Tibial nerve (tissue), 4 donors: ENCODE measurements at regions not wholly inside any gene's neighbourhood (a gene's known extent, or its start where the extent isn't known, plus 50 kb on each side); places are given as distances from the start of the nearest gene placed in this dataset.

Source experiments
- DNase-seq, 2 donors: peaks; one replicate each; pipeline ENCODE4 v3.0.0-alpha.2; 2019; ENCODE audit warnings: low spot score in 2 of 2
- H3K27ac ChIP-seq, 4 donors: fragments of 200-600 bp; sonication (generic) in 3 of 4; one replicate each; pipeline ENCODE4 v1.5.1; 2017 to 2019; ENCODE audit warnings: mild to moderate bottlenecking in 1 of 4
- H3K27me3 ChIP-seq, 2 donors: fragments of 200-600 bp; sonication (generic) in 1 of 2; one replicate each; pipeline versions ENCODE4 v1.5.1 to v1.6.0; 2017 to 2019
- H3K36me3 ChIP-seq, 3 donors: fragments of 200-600 bp; sonication (generic); one replicate each; pipeline ENCODE4 v1.5.1; 2018 to 2019
- H3K4me1 ChIP-seq, 4 donors: fragments of 200-600 bp; sonication (generic) in 3 of 4; one replicate each; pipeline ENCODE4 v1.5.1; 2017 to 2019
- H3K4me3 ChIP-seq, 4 donors: fragments of 200-600 bp; sonication (generic) in 3 of 4; one replicate each; pipeline ENCODE4 v1.5.1; 2017 to 2019; ENCODE audit warnings: mild to moderate bottlenecking in 1 of 4, moderate library complexity in 1 of 4
- H3K9me3 ChIP-seq, 4 donors: fragments of 200-600 bp; sonication (generic) in 3 of 4; one replicate each; pipeline ENCODE4 v1.5.1; 2017 to 2019
- EP300 ChIP-seq, 2 donors: sonication (generic); formaldehyde crosslinking; IDR thresholded peaks; one replicate each; pipeline ENCODE4 v1.6.1; 2017; ENCODE audit warnings: antibody characterized with exemption in 2 of 2, mild to moderate bottlenecking in 1 of 2
- POLR2A ChIP-seq, 2 donors: fragments of 450-650 bp; IDR thresholded peaks; one replicate each; pipeline ENCODE4 v1.6.1; 2017; ENCODE audit warnings: antibody characterized with exemption in 2 of 2, mild to moderate bottlenecking in 2 of 2, moderate library complexity in 2 of 2
- WGBS, 2 donors: methylation state at CpG; one replicate each; pipeline ENCODE4 v1.1.5; 2018; 5-methylcytosine and 5-hydroxymethylcytosine counted together
- TF ChIP-seq, protein P1 (sequence below), 5 experiments: fragments of 200-600 bp in 3 of 5; fragments of 450-650 bp in 2 of 5; sonication (generic) in 3 of 5; IDR thresholded peaks; one replicate each; pipeline ENCODE4 v1.5.1; 2016 to 2019; ENCODE audit warnings: antibody characterized with exemption in 5 of 5, mild to moderate bottlenecking in 3 of 5, moderate library complexity in 2 of 5

DNA sequence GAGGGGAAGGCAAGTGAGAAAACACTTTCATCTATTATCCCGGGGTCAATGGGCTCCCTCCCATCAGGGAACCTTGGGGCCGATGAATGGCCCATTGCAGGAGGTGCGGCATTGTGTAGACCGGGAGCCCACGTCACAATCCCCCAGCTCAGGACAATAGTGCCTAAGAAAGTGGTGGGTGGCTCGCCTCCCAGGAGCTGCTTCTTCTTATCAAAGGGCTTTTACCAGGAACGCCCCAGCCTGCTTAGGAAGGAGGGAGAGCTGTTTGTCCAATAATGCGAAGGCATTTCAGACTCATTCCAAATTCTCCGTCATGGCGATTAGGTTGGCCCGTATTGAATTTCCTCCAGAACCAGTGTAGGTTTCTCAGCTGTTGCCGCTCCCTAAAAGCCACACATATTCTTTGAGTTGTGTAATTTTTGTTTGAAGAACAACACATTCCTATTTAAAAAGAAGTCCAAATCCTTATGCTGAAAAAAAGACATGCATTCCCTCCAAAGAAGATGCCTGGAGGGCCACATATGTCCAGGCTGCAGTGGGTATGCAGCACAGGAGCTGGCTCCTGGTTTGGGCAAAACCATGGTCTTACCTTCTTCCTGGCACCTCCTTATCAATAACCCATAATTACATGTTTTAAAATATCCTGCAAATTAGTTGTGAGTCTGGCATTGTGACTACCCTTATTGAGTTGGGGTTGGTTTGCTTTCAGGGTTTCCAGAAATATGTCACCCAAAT, 264.7 kb downstream of the MYCN start:
- H3K4me1 ChIP-seq: no peaks in the 10 kb centered on the region
- H3K4me3 ChIP-seq: no peak overlapping the region
- H3K27me3 ChIP-seq: no peaks in the 10 kb centered on the region
- no peak for DNase-seq
- peaks cover 0 to 12% (median 0%) of the 10 kb centered on the region in 4 donors for H3K9me3 ChIP-seq
- H3K27ac ChIP-seq: no peak overlapping the region
- no peaks in the 10 kb centered on the region for H3K36me3 ChIP-seq
- WGBS, 2 donors: 51 to 63% methylated on average over 10 to 12 of the region's 12 CpGs
- TF ChIP-seq POLR2A (IDR thresholded peaks at IDR 0.05): no peak
- no peak for TF ChIP-seq EP300 (IDR thresholded peaks at IDR 0.05)
- TF ChIP-seq, protein P1, sequence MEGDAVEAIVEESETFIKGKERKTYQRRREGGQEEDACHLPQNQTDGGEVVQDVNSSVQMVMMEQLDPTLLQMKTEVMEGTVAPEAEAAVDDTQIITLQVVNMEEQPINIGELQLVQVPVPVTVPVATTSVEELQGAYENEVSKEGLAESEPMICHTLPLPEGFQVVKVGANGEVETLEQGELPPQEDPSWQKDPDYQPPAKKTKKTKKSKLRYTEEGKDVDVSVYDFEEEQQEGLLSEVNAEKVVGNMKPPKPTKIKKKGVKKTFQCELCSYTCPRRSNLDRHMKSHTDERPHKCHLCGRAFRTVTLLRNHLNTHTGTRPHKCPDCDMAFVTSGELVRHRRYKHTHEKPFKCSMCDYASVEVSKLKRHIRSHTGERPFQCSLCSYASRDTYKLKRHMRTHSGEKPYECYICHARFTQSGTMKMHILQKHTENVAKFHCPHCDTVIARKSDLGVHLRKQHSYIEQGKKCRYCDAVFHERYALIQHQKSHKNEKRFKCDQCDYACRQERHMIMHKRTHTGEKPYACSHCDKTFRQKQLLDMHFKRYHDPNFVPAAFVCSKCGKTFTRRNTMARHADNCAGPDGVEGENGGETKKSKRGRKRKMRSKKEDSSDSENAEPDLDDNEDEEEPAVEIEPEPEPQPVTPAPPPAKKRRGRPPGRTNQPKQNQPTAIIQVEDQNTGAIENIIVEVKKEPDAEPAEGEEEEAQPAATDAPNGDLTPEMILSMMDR (IDR thresholded peaks at IDR 0.05): no peak

DNA sequence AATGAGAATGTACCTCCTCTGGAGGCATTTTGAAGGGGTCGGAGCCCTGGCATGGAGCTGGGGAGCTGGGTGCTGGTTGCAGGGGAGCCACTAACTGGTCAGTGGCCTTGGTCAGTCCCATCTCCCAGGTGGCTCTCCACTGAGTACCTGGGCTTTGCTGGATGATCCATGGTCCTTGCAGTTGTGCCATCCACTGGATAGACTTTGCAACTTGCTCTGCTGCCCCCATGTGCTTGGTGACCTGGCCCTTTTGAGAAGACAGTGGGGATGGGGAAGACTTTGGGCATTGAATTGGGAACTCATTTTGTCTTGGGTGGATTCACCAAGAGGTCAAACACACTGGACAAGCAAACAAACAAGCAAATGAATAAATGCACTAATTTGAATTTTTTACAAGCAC, 263.9 kb downstream of the MYCN start:
- Histone ChIP-seq H3K4me1 (no peaks in the 10 kb centered on the region), H3K4me3 (no peak overlapping the region), H3K27ac (no peak overlapping the region), H3K36me3 (no peaks in the 10 kb centered on the region), H3K9me3 (peaks cover 0 to 12% (median 0%) of the 10 kb centered on the region in 4 donors), H3K27me3 (no peaks in the 10 kb centered on the region)
- TF ChIP-seq EP300 (IDR thresholded peaks at IDR 0.05): no peak
- TF ChIP-seq, protein P1 (IDR thresholded peaks at IDR 0.05): no peak
- TF ChIP-seq POLR2A (IDR thresholded peaks at IDR 0.05): no peak
- WGBS, 2 donors: 90 to 93% methylated on average over 1 of the region's 1 CpG
- DNase-seq: no peak

DNA sequence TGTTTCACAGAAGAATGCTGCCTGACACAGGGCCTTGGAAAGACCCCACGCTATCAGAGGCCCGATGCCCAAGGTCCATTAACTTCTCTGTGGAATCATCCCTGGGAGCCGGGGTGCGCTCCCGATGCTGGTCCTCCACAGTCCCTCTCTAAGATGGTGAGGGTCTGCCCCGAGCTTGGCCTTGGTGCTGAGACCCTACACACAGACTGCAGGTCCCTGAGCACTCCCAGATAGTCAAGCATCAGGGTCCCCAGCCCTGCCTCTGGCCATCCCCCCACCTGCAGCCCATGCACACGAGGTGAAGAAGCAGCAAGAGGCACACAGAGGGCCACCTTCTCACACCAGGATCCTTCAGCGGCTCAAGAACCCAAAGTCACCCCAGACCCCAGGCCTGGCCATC, 263.3 kb downstream of the MYCN start:
- no peak overlapping the region for H3K27ac ChIP-seq
- H3K9me3 ChIP-seq: peaks cover 0 to 7% (median 0%) of the 10 kb centered on the region in 4 donors
- H3K4me3 ChIP-seq: no peak overlapping the region
- DNase-seq: no peak
- H3K27me3 ChIP-seq: no peaks in the 10 kb centered on the region
- H3K4me1 ChIP-seq: no peaks in the 10 kb centered on the region
- no peaks in the 10 kb centered on the region for H3K36me3 ChIP-seq
- WGBS, 2 donors: 89 to 90% methylated on average over 8 of the region's 8 CpGs
- no peak for TF ChIP-seq POLR2A (IDR thresholded peaks at IDR 0.05)
- TF ChIP-seq, protein P1 (IDR thresholded peaks at IDR 0.05): no peak
- no peak for TF ChIP-seq EP300 (IDR thresholded peaks at IDR 0.05)

DNA sequence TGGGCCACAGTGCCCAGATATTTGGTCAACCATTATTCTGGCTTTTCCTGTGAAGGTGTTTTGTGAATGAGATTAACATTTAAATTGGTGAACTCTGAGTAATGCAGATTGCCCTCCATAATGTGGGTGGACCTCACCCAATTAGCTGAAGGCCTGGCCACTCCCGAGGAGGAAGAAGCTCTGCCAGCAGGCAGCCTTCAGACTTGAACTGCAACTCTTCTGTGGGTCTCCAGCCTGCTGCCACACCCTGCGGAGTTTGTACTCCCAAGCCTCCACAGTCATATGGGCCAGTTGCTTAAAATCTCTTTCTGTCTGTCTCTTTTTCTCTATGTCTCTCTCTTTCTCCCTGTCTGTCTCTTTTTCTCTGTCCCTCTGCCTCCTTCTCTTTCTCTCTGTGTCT, 262.7 kb downstream of the MYCN start:
- no peaks in the 10 kb centered on the region for H3K36me3 ChIP-seq
- peaks cover 0 to under 1% (median 0%) of the 10 kb centered on the region in 4 donors for H3K9me3 ChIP-seq
- no peak for DNase-seq
- H3K27me3 ChIP-seq: no peaks in the 10 kb centered on the region
- peak overlapping the region in 1 of 4 donors; percentile 47 for H3K27ac ChIP-seq
- H3K4me1 ChIP-seq: no peaks in the 10 kb centered on the region
- 64 to 66% methylated on average over 2 of the region's 2 CpGs for WGBS, 2 donors
- TF ChIP-seq POLR2A (IDR thresholded peaks at IDR 0.05) (no peak), EP300 (IDR thresholded peaks at IDR 0.05) (no peak)
- TF ChIP-seq, protein P1 (IDR thresholded peaks at IDR 0.05): no peak
- no peak overlapping the region for H3K4me3 ChIP-seq

DNA sequence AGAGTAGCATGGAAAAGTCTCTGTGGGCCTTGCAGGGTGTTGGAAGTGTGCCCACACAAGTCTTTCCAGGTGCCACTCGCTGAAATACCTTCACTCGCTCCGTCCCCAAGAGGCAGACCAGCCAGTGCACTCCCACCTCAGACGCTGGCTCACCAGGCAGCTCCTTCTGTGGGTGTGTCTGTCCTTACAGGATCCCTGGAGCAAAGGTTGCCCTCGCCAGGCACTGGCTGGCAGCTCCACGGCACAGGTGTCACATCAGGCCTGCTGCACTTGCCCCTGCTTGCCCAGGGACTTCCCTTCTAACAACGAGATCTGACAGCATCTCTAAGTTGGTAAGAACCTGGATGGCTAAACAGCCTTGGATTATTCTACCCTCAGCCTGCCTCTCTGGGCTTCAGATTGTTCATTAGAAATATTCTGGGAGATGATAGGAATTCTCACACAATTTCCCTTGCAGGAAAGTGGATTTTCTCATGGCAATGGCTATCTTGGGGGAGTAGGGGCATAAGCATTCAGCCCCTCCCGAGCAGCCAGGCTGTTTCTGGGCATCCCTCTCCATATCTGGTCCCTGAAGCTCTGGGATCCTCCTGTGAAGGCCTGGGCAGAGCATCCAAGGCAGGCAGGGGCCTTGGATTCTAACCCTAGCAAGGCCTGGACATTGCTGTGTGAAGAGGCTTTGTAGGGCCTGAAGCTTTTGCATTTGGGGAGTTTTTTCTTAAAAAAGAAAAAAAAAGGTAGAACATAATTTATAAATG, 262.1 kb downstream of the MYCN start:
- no peak for DNase-seq
- H3K27me3 ChIP-seq: no peaks in the 10 kb centered on the region
- 82 to 87% methylated on average over 4 to 7 of the region's 8 CpGs for WGBS, 2 donors

More for the DNA sequence above, 262.1 kb downstream of the MYCN start:
- no peaks in the 10 kb centered on the region for H3K36me3 ChIP-seq
- no peak for TF ChIP-seq EP300 (IDR thresholded peaks at IDR 0.05)
- no peak overlapping the region for H3K4me3 ChIP-seq
- H3K9me3 ChIP-seq: no peaks in the 10 kb centered on the region
- H3K4me1 ChIP-seq: no peaks in the 10 kb centered on the region
- H3K27ac ChIP-seq: peak overlapping the region in 1 of 4 donors; percentile 47
